ENCODE measurements at regions not wholly inside any gene's neighbourhood (a gene's known extent, or its start where the extent isn't known, plus 50 kb on each side); places are given as distances from the start of the nearest gene placed in this dataset.

- FAIRE-seq (no peak), DNase-seq (ENCODE audit: low read depth in 1 of 2, low spot score in 2 of 2) (no peak)
- no peak overlapping the region for H3K4me3 ChIP-seq (ENCODE audit: extremely low read depth in 1 of 4, insufficient read depth in 2 of 4, low read depth in 3 of 4, low read length in 4 of 4)
- no peak overlapping the region for H2AK5ac ChIP-seq (ENCODE audit: low read depth, low read length)
- H4K8ac ChIP-seq (ENCODE audit: extremely low read depth, insufficient read depth, low read length): no peak overlapping the region
- H3K56ac ChIP-seq (replicated peaks; ENCODE audit: insufficient read length, low read depth, low read length): no peak overlapping the region
- H2BK12ac ChIP-seq (ENCODE audit: low read depth, low read length): no peak overlapping the region
- H4K5ac ChIP-seq (ENCODE audit: insufficient read length, low read depth, low read length): no peak overlapping the region
- no peak overlapping the region for H3K4ac ChIP-seq (replicated peaks; ENCODE audit: insufficient read length, low read depth, low read length)
- H3K4me1 ChIP-seq (replicated peaks in 1 of 4; ENCODE audit: control insufficient read depth in 3 of 4, insufficient read depth in 4 of 4, low read length in 3 of 4): no peaks in the 10 kb centered on the region
- H2BK20ac ChIP-seq (ENCODE audit: low read length): no peak overlapping the region
- no peak overlapping the region for H3K18ac ChIP-seq (ENCODE audit: extremely low read depth, low read length)
- CTCF ChIA-PET (ENCODE audit: partially characterized antibody): no interaction called here
- H4K91ac ChIP-seq (replicated peaks; ENCODE audit: insufficient read length, low read length): no peak overlapping the region
- H3K4me2 ChIP-seq (ENCODE audit: insufficient read depth in 1 of 2, low read depth in 2 of 2, low read length in 2 of 2): no peak overlapping the region
- POLR2A ChIA-PET (ENCODE audit: partially characterized antibody): interaction anchor here (1.3 kb wide), 1 partner anchor 329 kb away, joined by 3 read pairs; no protein-coding TSS in a partner anchor
- H3K9me3 ChIP-seq (ENCODE audit: insufficient read depth in 2 of 2, low read depth in 1 of 2, low read length in 1 of 2): no peaks in the 10 kb centered on the region
- no peaks in the 10 kb centered on the region for H3K36me3 ChIP-seq (ENCODE audit: control insufficient read depth in 2 of 4, insufficient read depth in 4 of 4, low read length in 3 of 4)
- H3K23me2 ChIP-seq (ENCODE audit: low read depth, low read length): no peaks in the 10 kb centered on the region
- 86% methylated on average over 4 of the region's 4 CpGs; no CpG with 5 or more reads in 1 of the 2 experiments for WGBS, 2 experiments (ENCODE audit: extremely low coverage in 1 of 2, insufficient coverage in 1 of 2, insufficient read length in 1 of 2, insufficient replicate concordance in 2 of 2, low coverage in 1 of 2, low lambda C conversion rate in 2 of 2, missing lambda C conversion rate in 1 of 2)
- H2AFZ ChIP-seq (ENCODE audit: low read length): no peak overlapping the region
- H3K9ac ChIP-seq (replicated peaks in 1 of 4; ENCODE audit: extremely low read depth in 1 of 4, low read depth in 3 of 4, low read length in 3 of 4): no peak overlapping the region
- H3K27ac ChIP-seq (ENCODE audit: low read depth, low read length): no peak overlapping the region
- H2BK15ac ChIP-seq (ENCODE audit: low read length): no peak overlapping the region
- H3K23ac ChIP-seq (ENCODE audit: insufficient read length): no peak overlapping the region
- H3K79me2 ChIP-seq (ENCODE audit: control insufficient read depth in 1 of 2, insufficient read depth in 2 of 2, low read length in 2 of 2): no peaks in the 10 kb centered on the region
- H3K27me3 ChIP-seq (replicated peaks in 1 of 4; ENCODE audit: control insufficient read depth in 3 of 4, extremely low read depth in 1 of 4, insufficient read depth in 3 of 4, low read length in 3 of 4): no peaks in the 10 kb centered on the region
- H2BK5ac ChIP-seq (ENCODE audit: low read depth, low read length): no peak overlapping the region
- no peak overlapping the region for H2BK120ac ChIP-seq (replicated peaks; ENCODE audit: low read depth, low read length)
- no peak overlapping the region for H3K14ac ChIP-seq (ENCODE audit: insufficient read length)
- no peak for TF ChIP-seq CBX5 (IDR thresholded peaks at IDR 0.05; ENCODE audit: low read depth, low read length)
- TF ChIP-seq MAFK (IDR thresholded peaks at IDR 0.05; ENCODE audit: low read depth, low read length): no peak
- TF ChIP-seq CTBP2 (IDR thresholded peaks at IDR 0.05; ENCODE audit: borderline replicate concordance, insufficient read depth, insufficient read length, low read length): no peak
- no peaks in the 10 kb centered on the region for H4K20me1 ChIP-seq (replicated peaks in 1 of 2; ENCODE audit: control insufficient read depth in 1 of 2, insufficient read depth in 2 of 2, low read length in 2 of 2)
- no peaks in the 10 kb centered on the region for H3K79me1 ChIP-seq (ENCODE audit: low read depth, low read length)
These were observed 490.4 kb upstream of the SPRED2 start for GRCh38 chr2:65922794-65923193.
